Effector memory CD8-positive, alpha-beta T cell (primary cell): ENCODE measurements at regions not wholly inside any gene's neighbourhood (a gene's known extent, or its start where the extent isn't known, plus 50 kb on each side); places are given as distances from the start of the nearest gene placed in this dataset.

Experiments used
- ATAC-seq: fragments of 150-1000 bp; cut with Tn5 transposase; replicated peaks from 2 replicates; pipeline ENCODE4 v1.10.0; 2021; ENCODE audit warnings: mild to moderate bottlenecking, moderate library complexity
- DNase-seq, 3 experiments: peaks; one replicate each; pipeline ENCODE4 v3.0.0; 2021
- H3K27ac Mint-ChIP-seq, 2 donors: one replicate each; pipeline ENCODE4 v1.8.0; 2022; ENCODE audit warnings: mild to moderate bottlenecking in 2 of 2, mixed read lengths in 2 of 2, moderate library complexity in 2 of 2
- H3K27me3 Mint-ChIP-seq, 2 donors: one replicate each; pipeline ENCODE4 v1.8.0; 2022; ENCODE audit warnings: mixed read lengths in 2 of 2
- H3K36me3 Mint-ChIP-seq: one replicate; pipeline ENCODE4 v1.8.0; 2022; ENCODE audit warnings: mild to moderate bottlenecking, moderate library complexity, mixed read lengths; ENCODE audit not compliant: insufficient read depth
- H3K4me1 Mint-ChIP-seq, 2 donors: one replicate each; pipeline ENCODE4 v1.8.0; 2022; ENCODE audit warnings: low read depth in 2 of 2, mixed read lengths in 2 of 2
- H3K4me3 Mint-ChIP-seq, 2 donors: one replicate each; pipeline ENCODE4 v1.8.0; 2022; ENCODE audit warnings: mild to moderate bottlenecking in 2 of 2, mixed read lengths in 2 of 2, moderate library complexity in 2 of 2
- H3K9me3 Mint-ChIP-seq, 2 donors: one replicate each; pipeline ENCODE4 v1.8.0; 2022; ENCODE audit warnings: mixed read lengths in 2 of 2

DNA sequence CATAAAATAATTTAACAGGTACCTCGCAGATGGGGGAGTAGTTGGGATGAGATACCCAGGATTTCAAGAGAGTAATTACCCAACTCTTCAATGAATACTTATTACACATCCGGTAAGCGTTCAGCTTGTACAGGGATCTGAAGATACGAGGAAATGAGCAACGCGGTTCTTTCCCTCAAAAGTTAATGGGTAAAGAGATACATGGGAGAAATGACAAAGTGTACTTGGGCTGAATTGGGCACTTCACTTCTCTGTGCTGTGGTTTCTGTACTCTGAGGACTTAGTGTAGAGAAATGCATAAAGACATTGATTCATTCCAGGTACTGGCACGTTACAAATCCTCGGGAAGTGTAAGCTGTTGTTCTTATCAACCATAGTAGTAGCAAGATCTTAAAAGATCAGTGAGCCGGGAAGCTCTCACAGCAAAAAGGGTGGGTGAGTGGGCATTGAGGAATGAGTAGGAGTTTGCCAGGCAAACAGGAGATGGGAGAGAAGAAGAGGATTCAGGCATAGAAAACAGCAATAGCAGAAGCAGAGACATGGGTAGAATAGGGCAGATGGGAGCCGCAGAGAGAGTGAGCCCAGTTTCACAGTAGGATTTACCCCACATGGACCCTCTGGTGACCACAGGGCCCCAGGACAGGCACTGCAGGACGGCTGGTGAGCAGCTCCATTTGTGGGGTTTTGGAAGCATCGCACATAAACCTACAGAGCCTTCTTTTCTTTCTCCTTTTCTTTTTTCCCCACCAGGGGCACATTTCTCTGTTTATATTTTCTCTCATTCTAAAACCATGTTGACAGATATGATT, 304.3 kb upstream of the PITRM1 start:
- H3K36me3 Mint-ChIP-seq = no peaks in the 10 kb centered on the region
- no peak overlapping the region for H3K4me3 Mint-ChIP-seq
- no peak overlapping the region for H3K27ac Mint-ChIP-seq
- peaks cover 10 to 14% of the 10 kb centered on the region in 2 donors for H3K4me1 Mint-ChIP-seq
- no peak for ATAC-seq
- no peak for DNase-seq
- no peaks in the 10 kb centered on the region for H3K9me3 Mint-ChIP-seq
- H3K27me3 Mint-ChIP-seq = peaks cover 14 to 16% of the 10 kb centered on the region in 2 donors

DNA sequence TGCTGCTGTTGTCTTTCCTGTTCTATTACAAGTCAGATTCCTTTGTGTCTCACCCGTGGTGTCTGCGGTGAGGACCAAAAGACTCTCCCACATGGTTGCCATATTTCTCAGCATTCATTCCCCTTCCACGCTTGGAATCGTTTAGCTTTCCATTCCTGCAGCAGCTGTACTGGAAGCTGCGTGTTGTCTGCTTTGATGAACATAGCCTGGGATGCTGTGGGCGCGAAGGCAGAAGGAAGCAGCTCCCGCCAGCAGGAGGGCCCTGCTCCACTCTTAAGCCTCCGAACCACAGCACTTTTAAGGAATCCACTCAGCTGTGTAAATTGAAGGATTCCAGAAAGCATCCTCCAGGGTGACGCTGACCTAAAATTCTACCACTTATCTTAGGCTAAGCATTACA, 303.6 kb upstream of the PITRM1 start:
- Mint-ChIP-seq H3K36me3 (no peaks in the 10 kb centered on the region), H3K27ac (no peak overlapping the region), H3K4me1 (peaks cover 11 to 16% of the 10 kb centered on the region in 2 donors), H3K27me3 (peaks cover 10% of the 10 kb centered on the region in 2 donors), H3K4me3 (no peak overlapping the region), H3K9me3 (no peaks in the 10 kb centered on the region)
- ATAC-seq = no peak
- no peak for DNase-seq

DNA sequence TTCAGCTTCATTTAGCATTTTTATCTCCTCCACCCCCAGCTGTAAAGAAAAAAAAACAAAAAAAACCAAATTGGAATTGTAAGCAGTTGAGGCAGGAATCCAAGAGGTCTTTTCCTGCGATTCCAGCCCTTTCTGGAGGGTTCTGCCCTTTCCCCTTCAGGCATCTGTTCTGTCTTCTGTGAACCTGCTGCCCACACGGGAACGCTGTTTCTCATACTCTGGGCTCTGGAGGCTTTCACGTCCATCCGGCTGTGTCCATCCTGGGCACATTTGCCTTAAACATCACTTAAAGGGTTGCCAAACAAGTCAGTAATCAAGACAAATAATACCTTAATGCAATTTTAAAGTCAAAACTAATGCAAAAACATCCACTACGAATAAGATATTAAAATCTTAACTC, 302.8 kb upstream of the PITRM1 start:
- no peak overlapping the region for H3K4me3 Mint-ChIP-seq
- peaks cover 10 to 13% of the 10 kb centered on the region in 2 donors for H3K27me3 Mint-ChIP-seq
- H3K4me1 Mint-ChIP-seq = peaks cover 11 to 16% of the 10 kb centered on the region in 2 donors
- no peak for DNase-seq
- no peaks in the 10 kb centered on the region for H3K36me3 Mint-ChIP-seq
- H3K9me3 Mint-ChIP-seq = no peaks in the 10 kb centered on the region
- H3K27ac Mint-ChIP-seq = no peak overlapping the region
- ATAC-seq = no peak

DNA sequence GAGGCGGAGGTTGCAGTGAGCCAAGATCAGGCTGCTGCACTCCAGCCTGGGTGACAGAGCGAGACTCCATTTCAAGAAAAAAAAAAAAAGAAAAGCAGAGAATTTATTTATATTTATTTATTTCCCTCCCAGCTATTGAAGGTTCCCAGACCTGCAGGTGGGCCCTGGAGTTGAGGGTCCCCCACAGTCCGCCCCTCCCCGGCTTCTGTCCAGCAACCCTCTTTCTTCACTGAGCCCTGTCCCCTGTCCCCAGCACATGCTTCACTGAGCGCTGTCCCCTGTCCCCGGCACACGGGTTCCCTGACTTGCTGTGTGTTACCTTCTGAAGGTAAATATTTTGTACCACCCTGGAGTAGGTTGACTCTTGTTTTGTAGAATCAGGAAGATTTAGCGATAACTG, 301.7 kb upstream of the PITRM1 start:
- ATAC-seq (no peak), DNase-seq (no peak)
- Mint-ChIP-seq H3K4me1 (peaks cover 11 to 16% of the 10 kb centered on the region in 2 donors), H3K27ac (no peak overlapping the region), H3K9me3 (no peaks in the 10 kb centered on the region), H3K27me3 (peaks cover 10 to 17% of the 10 kb centered on the region in 2 donors), H3K4me3 (no peak overlapping the region), H3K36me3 (no peaks in the 10 kb centered on the region)

DNA sequence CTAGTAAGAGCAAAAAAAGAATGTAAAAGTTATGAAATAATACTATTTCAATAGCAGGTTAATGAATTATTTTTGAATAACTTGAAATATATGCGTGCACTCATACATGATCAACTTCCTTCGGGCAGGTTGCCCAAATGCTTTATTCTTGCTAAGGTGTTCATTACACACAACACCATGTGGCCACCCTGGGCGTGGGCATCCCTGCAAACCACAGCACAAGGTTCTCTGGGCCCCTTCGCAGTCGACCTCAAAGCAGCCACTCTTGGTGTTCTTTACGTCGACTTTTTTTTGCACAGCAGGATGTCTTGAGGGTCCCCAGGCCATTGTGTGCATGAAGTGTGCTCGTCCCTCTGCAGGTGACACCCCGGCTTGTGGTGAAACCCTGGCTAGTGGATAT, 300.7 kb upstream of the PITRM1 start:
- no peak for DNase-seq
- H3K36me3 Mint-ChIP-seq = no peaks in the 10 kb centered on the region
- peak overlapping the region; percentile 75 to 76 for H3K4me3 Mint-ChIP-seq
- H3K27me3 Mint-ChIP-seq = peaks cover 10 to 24% of the 10 kb centered on the region in 2 donors
- H3K9me3 Mint-ChIP-seq = no peaks in the 10 kb centered on the region
- ATAC-seq = peak; percentile 76
- peak overlapping the region; percentile 62 to 79 for H3K27ac Mint-ChIP-seq
- peaks cover 16 to 22% of the 10 kb centered on the region in 2 donors for H3K4me1 Mint-ChIP-seq

DNA sequence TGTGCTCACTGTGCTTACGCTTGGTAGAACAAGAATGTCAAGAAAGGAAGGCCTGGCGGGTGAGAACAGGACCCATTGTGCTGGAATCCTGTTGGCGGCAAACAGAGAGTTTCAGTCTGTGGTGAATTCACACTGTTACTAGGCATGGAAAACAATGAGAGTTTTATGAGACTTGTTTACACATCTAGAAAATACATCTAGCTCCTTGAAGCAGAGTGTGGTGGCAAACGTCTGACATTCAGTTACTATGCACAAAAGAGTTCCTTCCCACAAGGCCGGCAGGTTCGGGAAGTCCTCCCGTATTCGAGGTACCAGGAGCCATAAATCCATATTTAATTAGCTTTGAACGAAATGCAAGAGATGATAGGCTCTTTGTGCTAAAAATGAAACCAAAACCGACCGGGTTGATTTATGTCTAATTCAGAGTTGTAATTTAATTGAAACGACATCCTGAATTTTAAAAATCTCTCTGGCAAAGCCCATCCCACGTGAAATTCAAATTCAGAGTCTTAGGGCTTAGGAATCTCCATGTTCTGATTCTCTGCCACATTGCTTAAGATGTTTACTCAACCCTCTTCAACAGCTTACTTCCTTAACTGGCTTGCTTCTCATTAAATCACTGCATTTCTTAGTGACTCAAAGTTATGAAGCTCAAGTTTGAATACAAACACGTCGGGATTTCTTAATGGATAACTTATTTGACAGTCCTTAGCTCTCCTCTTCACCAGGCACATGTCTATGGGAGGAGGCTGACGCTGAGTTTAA, 299.9 kb upstream of the PITRM1 start:
- no peak for DNase-seq

DNA sequence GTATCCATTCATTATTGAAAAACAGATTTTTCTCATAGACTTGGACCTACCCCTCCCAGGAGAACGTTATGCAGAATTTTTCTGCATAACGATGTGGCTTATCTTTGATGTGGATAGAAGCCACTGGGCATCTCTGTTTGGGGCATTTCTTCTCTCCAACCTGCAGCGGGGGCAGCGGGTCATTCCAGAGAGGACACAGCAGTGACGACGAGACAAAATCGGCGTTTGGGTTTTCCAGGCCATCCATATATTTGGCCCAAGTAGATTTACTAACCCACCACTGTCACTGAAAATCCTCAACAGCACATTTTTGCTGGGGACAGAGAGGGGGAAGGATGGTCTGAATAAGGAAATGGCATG, 299.3 kb upstream of the PITRM1 start:
- peaks cover 24 to 31% of the 10 kb centered on the region in 2 donors for H3K4me1 Mint-ChIP-seq

More for the DNA sequence above, 299.9 kb upstream of the PITRM1 start:
- Mint-ChIP-seq H3K27me3 (peaks cover 10 to 32% of the 10 kb centered on the region in 2 donors), H3K36me3 (no peaks in the 10 kb centered on the region), H3K4me1 (peaks cover 20 to 29% of the 10 kb centered on the region in 2 donors), H3K4me3 (peak overlapping the region; percentile 75 to 76), H3K9me3 (no peaks in the 10 kb centered on the region), H3K27ac (peak overlapping the region; percentile 62 to 79)
- ATAC-seq = peak; percentile 39

DNA sequence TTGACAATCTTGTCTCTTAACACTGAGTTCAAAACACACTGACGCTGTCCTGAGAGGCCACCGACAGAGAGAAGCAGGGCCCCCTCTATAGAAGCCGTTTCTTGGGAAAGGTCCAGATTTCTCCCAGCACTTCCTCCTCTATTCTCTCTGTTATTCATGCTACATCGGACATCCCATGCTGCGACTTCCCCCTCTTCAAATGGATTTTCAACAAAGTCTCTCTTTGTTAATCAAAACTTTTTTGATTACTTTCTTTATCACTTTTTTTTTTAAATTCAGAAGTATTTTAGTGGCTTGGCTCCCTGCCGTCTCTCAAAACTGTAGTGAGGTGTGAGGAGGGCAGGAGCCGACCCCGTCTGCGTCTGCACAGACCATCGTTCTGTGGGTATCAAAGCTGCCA, 298.9 kb upstream of the PITRM1 start:
- Mint-ChIP-seq H3K36me3 (no peaks in the 10 kb centered on the region), H3K27me3 (peaks cover 5 to 34% of the 10 kb centered on the region in 2 donors), H3K27ac (no peak overlapping the region), H3K4me1 (peaks cover 24 to 31% of the 10 kb centered on the region in 2 donors), H3K4me3 (peak overlapping the region; percentile 75 to 76), H3K9me3 (no peaks in the 10 kb centered on the region)
- ATAC-seq (no peak), DNase-seq (no peak)

More for the DNA sequence above, 299.3 kb upstream of the PITRM1 start:
- Mint-ChIP-seq H3K27ac (peak overlapping the region; percentile 62 to 79), H3K27me3 (peaks cover 9 to 36% of the 10 kb centered on the region in 2 donors), H3K36me3 (no peaks in the 10 kb centered on the region), H3K9me3 (no peaks in the 10 kb centered on the region), H3K4me3 (peak overlapping the region; percentile 75 to 76)
- DNase-seq (no peak), ATAC-seq (no peak)

DNA sequence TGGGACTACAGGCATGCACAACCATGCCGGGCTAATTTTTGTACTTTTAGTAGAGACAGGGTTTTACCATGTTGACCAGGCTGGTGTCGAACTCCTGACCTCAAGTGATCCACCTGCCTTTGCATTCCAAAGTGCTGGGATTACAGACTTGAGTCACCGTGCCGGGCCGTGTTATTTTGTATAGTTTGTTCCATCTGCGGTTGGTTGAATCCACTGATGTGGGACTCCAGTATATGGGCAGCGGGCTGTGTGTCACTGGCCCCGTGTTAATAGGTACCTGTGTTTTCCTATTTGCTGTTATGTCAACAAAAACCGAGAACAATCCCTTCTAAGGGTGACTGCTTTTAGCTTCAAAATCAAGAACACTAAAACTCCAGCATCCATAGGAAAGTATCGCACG, 297.6 kb upstream of the PITRM1 start:
- Mint-ChIP-seq H3K4me3 (no peak overlapping the region), H3K9me3 (no peaks in the 10 kb centered on the region), H3K4me1 (peaks cover 24 to 31% of the 10 kb centered on the region in 2 donors), H3K27me3 (peaks cover 0 to 30% of the 10 kb centered on the region in 2 donors), H3K27ac (no peak overlapping the region), H3K36me3 (no peaks in the 10 kb centered on the region)
- no peak for ATAC-seq
- no peak for DNase-seq

DNA sequence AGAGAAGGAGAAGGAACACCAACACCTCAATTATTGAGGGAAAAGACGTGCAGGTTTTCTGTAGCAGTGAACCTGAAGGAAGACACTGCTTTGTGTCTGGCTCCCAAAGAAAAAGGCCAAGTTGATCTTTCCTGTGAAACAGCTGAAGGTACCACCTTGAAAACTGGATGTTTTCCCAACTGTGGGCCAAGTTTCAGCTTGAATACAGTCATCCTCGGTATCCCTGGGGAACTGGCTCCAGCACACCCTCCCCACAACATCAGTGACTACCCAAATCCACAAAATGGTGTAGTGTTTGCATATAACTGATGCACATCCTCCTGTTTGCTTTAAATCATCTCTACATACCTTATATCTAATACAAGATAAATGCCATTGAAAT, 297.0 kb upstream of the PITRM1 start:
- Mint-ChIP-seq H3K9me3 (no peaks in the 10 kb centered on the region), H3K4me1 (peaks cover 24 to 31% of the 10 kb centered on the region in 2 donors), H3K36me3 (no peaks in the 10 kb centered on the region), H3K27me3 (peaks cover 0 to 28% of the 10 kb centered on the region in 2 donors), H3K4me3 (no peak overlapping the region), H3K27ac (no peak overlapping the region)
- DNase-seq (no peak), ATAC-seq (no peak)

DNA sequence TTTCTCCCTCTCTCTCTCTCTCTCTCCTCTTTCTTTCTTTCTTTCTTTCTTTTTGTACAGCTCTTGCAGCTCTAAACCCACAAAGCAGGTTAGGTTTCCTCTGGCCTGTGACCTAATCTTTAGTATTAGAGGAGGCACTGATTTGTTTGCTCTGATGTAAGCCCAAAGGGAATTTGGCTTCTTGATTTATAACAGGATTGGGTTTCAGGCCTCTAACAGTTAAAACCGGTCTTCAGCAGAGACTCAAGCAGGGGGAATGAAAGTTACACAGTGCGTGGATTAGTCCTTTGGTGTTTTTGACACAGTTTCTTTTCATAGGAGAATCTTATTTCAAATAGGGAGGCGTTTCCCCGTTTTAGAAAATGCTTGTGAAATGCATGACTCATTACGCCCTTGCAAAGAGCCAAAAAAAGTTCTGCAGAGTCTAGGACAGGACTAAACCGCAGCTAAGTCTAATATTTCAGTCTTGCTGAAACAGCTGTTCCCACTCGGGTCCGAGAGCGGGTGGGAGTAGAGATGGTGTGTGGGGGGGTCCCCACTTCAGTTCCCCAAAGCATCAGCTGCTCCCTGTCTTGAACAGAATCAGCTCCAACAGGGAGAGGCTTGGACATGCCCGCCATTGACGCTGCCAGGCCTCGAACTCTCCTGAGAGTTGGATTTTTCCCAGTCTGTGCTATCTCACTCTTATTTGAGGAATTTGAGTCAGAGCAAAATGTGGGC, 296.5 kb upstream of the PITRM1 start:
- peaks cover 24 to 31% of the 10 kb centered on the region in 2 donors for H3K4me1 Mint-ChIP-seq
- peak overlapping the region; percentile 5 to 59 for H3K27ac Mint-ChIP-seq
- DNase-seq (no peak), ATAC-seq (no peak)
- peaks cover 0 to 28% of the 10 kb centered on the region in 2 donors for H3K27me3 Mint-ChIP-seq
- H3K36me3 Mint-ChIP-seq = no peaks in the 10 kb centered on the region
- H3K4me3 Mint-ChIP-seq = peak overlapping the region in 1 of 2 donors; percentile 37
- H3K9me3 Mint-ChIP-seq = no peaks in the 10 kb centered on the region

DNA sequence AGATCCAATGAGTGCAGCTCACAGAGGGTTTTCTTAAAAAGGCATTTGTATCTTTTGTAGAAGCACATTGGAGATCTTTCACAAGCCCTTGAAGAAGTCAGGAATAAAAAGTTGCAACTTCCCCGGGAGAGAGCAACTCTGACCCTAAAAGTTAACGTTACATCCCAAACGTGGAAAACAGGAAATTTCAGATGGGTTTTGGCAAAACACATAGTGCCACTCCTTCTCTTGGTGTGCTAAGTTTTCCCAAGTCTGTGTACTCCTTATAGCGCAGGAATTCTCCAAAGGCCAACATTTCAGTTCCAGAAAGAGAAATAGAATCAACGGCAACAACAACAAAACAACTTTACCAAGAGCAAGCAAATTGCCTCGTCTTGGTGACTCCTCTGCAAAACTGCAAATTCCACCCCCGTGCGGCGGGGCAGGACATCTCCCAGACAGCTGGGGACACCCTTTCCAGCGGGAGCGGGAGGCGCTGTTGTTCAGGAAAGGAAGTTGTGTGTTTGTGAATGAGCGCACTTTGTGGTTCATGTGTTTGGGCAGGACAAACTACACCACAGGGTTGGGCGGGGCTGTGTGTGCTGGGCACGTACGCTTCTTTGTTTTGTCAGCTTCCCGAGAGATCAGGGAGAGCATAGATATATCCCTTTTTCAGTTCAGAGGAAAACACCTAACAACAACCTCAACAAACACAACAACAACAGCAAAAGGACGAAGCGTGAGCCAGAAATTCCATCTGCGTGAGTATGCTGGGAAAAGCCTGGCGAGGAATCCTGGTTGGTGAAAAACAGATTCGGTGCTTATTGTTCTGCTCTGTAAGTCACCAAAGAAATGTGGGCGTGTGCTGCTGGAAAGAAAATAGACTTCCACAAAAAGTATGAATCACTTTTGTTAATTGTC, 294.7 kb upstream of the PITRM1 start:
- peaks cover 0 to 28% of the 10 kb centered on the region in 2 donors for H3K27me3 Mint-ChIP-seq
- ATAC-seq (no peak), DNase-seq (no peak)
- no peaks in the 10 kb centered on the region for H3K9me3 Mint-ChIP-seq
- H3K4me3 Mint-ChIP-seq = peak overlapping the region; percentile 29 to 68
- peak overlapping the region; percentile 59 to 60 for H3K27ac Mint-ChIP-seq
- H3K4me1 Mint-ChIP-seq = peaks cover 19 to 21% of the 10 kb centered on the region in 2 donors
- H3K36me3 Mint-ChIP-seq = no peaks in the 10 kb centered on the region
